Vagina (tissue), 2 donors: ENCODE measurements at regions not wholly inside any gene's neighbourhood (a gene's known extent, or its start where the extent isn't known, plus 50 kb on each side); places are given as distances from the start of the nearest gene placed in this dataset.

Experiments
- CTCF ChIP-seq, 3 experiments: fragments of 450-650 bp in 2 of 3; fragments of 200-600 bp in 1 of 3; sonication (generic) in 1 of 3; IDR thresholded peaks; one replicate each; pipeline ENCODE4 v1.5.1; 2017 to 2019; ENCODE audit warnings: antibody characterized with exemption in 3 of 3, mild to moderate bottlenecking in 2 of 3, moderate library complexity in 2 of 3
- POLR2A ChIP-seq, 2 donors: fragments of 450-650 bp; IDR thresholded peaks; one replicate each; pipeline ENCODE4 v1.6.1; 2017; ENCODE audit warnings: antibody characterized with exemption in 2 of 2, mild to moderate bottlenecking in 2 of 2, moderate library complexity in 2 of 2

GRCh38 chrX:43573441-43574015, 82.6 kb upstream of the MAOA start:
- no peak for TF ChIP-seq POLR2A (IDR thresholded peaks at IDR 0.05)
- TF ChIP-seq CTCF (IDR thresholded peaks at IDR 0.05): no peak
